H1 (cell line): ENCODE measurements at regions not wholly inside any gene's neighbourhood (a gene's known extent, or its start where the extent isn't known, plus 50 kb on each side); places are given as distances from the start of the nearest gene placed in this dataset.

Experiments used
- CBX5 ChIP-seq: fragments of 300-800, 300-1000 bp; sonication (generic); IDR thresholded peaks from 2 replicates; pipeline ENCODE4 v1.7.1; 2016; ENCODE audit warnings: antibody characterized with exemption, low read length, low read depth
- CEBPB ChIP-seq: IDR thresholded peaks from 2 replicates; pipeline ENCODE4 v1.6.1; 2012; ENCODE audit warnings: low read depth, low read length
- CHD1 ChIP-seq: IDR thresholded peaks from 2 replicates; pipeline ENCODE4 v1.6.1; 2012; ENCODE audit warnings: low read depth, low read length, improper control_type of control experiment
- MAX ChIP-seq: IDR thresholded peaks from 2 replicates; pipeline ENCODE4 v1.6.1; 2012; ENCODE audit warnings: inconsistent platforms
- RFX5 ChIP-seq: IDR thresholded peaks from 2 replicates; pipeline ENCODE4 v1.6.1; 2011; ENCODE audit warnings: low read depth, low read length, improper control_type of control experiment, borderline replicate concordance
- YY1 ChIP-seq: IDR thresholded peaks from 2 replicates; pipeline ENCODE4 v1.6.1; 2011; ENCODE audit warnings: low read depth, mild to moderate bottlenecking, low read length

DNA sequence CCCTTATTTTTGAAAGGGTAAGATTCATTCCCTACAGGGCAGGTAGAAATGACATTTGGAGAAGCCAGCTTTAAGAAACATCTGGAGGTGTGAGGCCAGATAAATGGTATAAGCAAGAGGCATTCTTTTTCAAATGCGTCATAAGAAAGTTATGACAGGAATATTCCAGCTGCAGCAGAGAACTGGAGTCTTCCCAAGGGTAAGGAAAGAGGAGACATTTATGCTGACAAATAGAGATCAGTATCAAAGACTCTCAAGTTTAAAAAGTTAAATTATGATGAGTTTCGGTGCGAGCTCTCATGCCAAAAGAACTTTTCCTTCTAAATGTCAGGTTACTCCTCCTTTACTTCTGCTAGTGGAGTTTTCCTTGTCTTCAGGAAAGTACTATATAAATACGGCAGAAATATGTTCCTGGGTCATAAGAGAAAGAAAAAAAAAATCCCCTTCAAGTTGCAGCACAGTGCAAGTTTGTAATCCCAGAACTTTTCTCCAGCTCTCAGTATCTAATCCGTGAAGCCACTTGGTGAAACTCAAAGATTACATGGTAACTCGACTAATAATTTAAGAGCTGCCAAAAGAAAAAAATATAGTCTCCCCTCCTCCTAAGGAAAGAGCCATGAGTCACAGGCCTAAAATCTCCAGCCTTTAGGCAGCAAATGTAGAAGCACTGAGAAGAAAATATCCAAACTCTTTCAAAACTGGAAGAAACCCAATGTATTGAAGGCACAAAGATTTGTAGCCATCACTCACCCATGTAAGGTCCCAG lies 428.1 kb downstream of the MEIS1 start (continued):
- TF ChIP-seq RFX5: no peak
- no peak for TF ChIP-seq CBX5
- TF ChIP-seq CEBPB: no peak
- TF ChIP-seq MAX: no peak
- TF ChIP-seq YY1: no peak
- TF ChIP-seq CHD1: no peak
